ENCODE measurements at regions not wholly inside any gene's neighbourhood (a gene's known extent, or its start where the extent isn't known, plus 50 kb on each side); places are given as distances from the start of the nearest gene placed in this dataset.

GRCh38 chr7:96910486-96910885 lies 94.9 kb upstream of the DLX6 start:
- Histone ChIP-seq H3K27me3 (no peaks in the 10 kb centered on the region), H3K27ac (no peak overlapping the region), H3K4me3 (no peak overlapping the region), H3K9me3 (no peaks in the 10 kb centered on the region), H3K4me1 (no peaks in the 10 kb centered on the region), H3K36me3 (no peaks in the 10 kb centered on the region)
- intact Hi-C loops (cut with DNase I; ENCODE audit: low total_unique reads) = no loop called here
- TF ChIP-seq CTCF (IDR thresholded peaks at IDR 0.05) = no peak
- TF ChIP-seq POLR2A (IDR thresholded peaks at IDR 0.05) = no peak
- no peak for DNase-seq

- no peak for TF ChIP-seq POLR2A (IDR thresholded peaks at IDR 0.05)
- no peak for TF ChIP-seq CTCF (IDR thresholded peaks at IDR 0.05)
- Histone ChIP-seq H3K27me3 (no peaks in the 10 kb centered on the region), H3K4me1 (no peaks in the 10 kb centered on the region), H3K9me3 (no peaks in the 10 kb centered on the region), H3K27ac (no peak overlapping the region), H3K4me3 (no peak overlapping the region), H3K36me3 (no peaks in the 10 kb centered on the region)
- intact Hi-C loops (cut with DNase I; ENCODE audit: low total_unique reads) = no loop called here
- DNase-seq = no peak
Observed at GRCh38 chr7:96915029-96915428, 90.3 kb upstream of the DLX6 start.

- intact Hi-C loops (cut with DNase I; ENCODE audit: low total_unique reads) = no loop called here
- no peaks in the 10 kb centered on the region for H3K27me3 ChIP-seq
- no peak for TF ChIP-seq CTCF (IDR thresholded peaks at IDR 0.05)
- no peak for TF ChIP-seq POLR2A (IDR thresholded peaks at IDR 0.05)
- H3K36me3 ChIP-seq = no peaks in the 10 kb centered on the region
- DNase-seq = no peak
- no peaks in the 10 kb centered on the region for H3K9me3 ChIP-seq
- no peak overlapping the region for H3K27ac ChIP-seq
- no peaks in the 10 kb centered on the region for H3K4me1 ChIP-seq
- H3K4me3 ChIP-seq = no peak overlapping the region
Observed at GRCh38 chr7:96920064-96920463, 85.3 kb upstream of the DLX6 start.

- no peaks in the 10 kb centered on the region for H3K36me3 ChIP-seq
- H3K27ac ChIP-seq = no peak overlapping the region
- H3K9me3 ChIP-seq = no peaks in the 10 kb centered on the region
- DNase-seq = no peak
- H3K27me3 ChIP-seq = no peaks in the 10 kb centered on the region
- intact Hi-C loops (cut with DNase I; ENCODE audit: low total_unique reads) = no loop called here
- TF ChIP-seq POLR2A (IDR thresholded peaks at IDR 0.05) (no peak), CTCF (IDR thresholded peaks at IDR 0.05) (no peak)
- no peak overlapping the region for H3K4me3 ChIP-seq
- H3K4me1 ChIP-seq = no peaks in the 10 kb centered on the region
Observed at GRCh38 chr7:96920713-96921112, 84.6 kb upstream of the DLX6 start.

GRCh38 chr7:96921231-96921630 lies 84.1 kb upstream of the DLX6 start:
- no peak for TF ChIP-seq POLR2A (IDR thresholded peaks at IDR 0.05)
- TF ChIP-seq CTCF (IDR thresholded peaks at IDR 0.05) = no peak
- intact Hi-C loops (cut with DNase I; ENCODE audit: low total_unique reads) = no loop called here
- H3K9me3 ChIP-seq = no peaks in the 10 kb centered on the region
- H3K36me3 ChIP-seq = no peaks in the 10 kb centered on the region
- DNase-seq = no peak
- H3K4me1 ChIP-seq = no peaks in the 10 kb centered on the region
- H3K4me3 ChIP-seq = no peak overlapping the region
- H3K27ac ChIP-seq = no peak overlapping the region
- H3K27me3 ChIP-seq = no peaks in the 10 kb centered on the region
